HepG2 (cell line): ENCODE measurements at regions not wholly inside any gene's neighbourhood (a gene's known extent, or its start where the extent isn't known, plus 50 kb on each side); places are given as distances from the start of the nearest gene placed in this dataset.

Source experiments
- CHD2 ChIP-seq: IDR thresholded peaks from 2 replicates; pipeline ENCODE4 v1.6.1; 2011; ENCODE audit warnings: low read depth, low read length, improper control_type of control experiment
- CTCF ChIP-seq: sonication (generic); formaldehyde crosslinking; IDR thresholded peaks from 2 replicates; pipeline ENCODE4 v1.5.0; 2020; ENCODE audit warnings: mild to moderate bottlenecking, missing genetic modification reagents, moderate library complexity

GRCh38 chr5:108678091-108678490 lies 69.6 kb upstream of the FER start:
- TF ChIP-seq CHD2 (no peak), CTCF (no peak)
